RWPE2 (cell line): ENCODE measurements at regions not wholly inside any gene's neighbourhood (a gene's known extent, or its start where the extent isn't known, plus 50 kb on each side); places are given as distances from the start of the nearest gene placed in this dataset.

ENCODE experiments used
- ATAC-seq: fragments of 200-7000 bp; cut with Tn5 transposase; 3 replicates; pipeline ENCODE4 v1.9.1; 2021; ENCODE audit warnings: low read depth
- DNase-seq: peaks from one replicate; pipeline ENCODE4 v3.0.0-alpha.2; 2020; ENCODE audit warnings: low spot score
- H3K27ac ChIP-seq: fragments of 450-650 bp; 2 replicates; pipeline ENCODE4 v1.5.1; 2017; ENCODE audit warnings: mild to moderate bottlenecking; ENCODE audit not compliant: poor library complexity, severe bottlenecking
- H3K27me3 ChIP-seq: fragments of 250-450 bp; sonication (Bioruptor Pico); 2 replicates; pipeline ENCODE4 v1.5.1; 2021; ENCODE audit warnings: mild to moderate bottlenecking, moderate library complexity; ENCODE audit not compliant: insufficient read depth, poor library complexity, severe bottlenecking
- H3K36me3 ChIP-seq: fragments of 250-450 bp; sonication (Bioruptor Pico); 2 replicates; pipeline ENCODE4 v1.5.1; 2020; ENCODE audit warnings: low read depth, mild to moderate bottlenecking, moderate library complexity
- H3K4me1 ChIP-seq: fragments of 250-450 bp; sonication (Bioruptor Pico); 2 replicates; pipeline ENCODE4 v1.5.1; 2021; ENCODE audit warnings: mild to moderate bottlenecking, moderate library complexity; ENCODE audit not compliant: insufficient read depth, poor library complexity, severe bottlenecking
- H3K4me3 ChIP-seq: fragments of 250-450 bp; sonication (Bioruptor Pico); 2 replicates; pipeline ENCODE4 v1.5.1; 2021; ENCODE audit warnings: mild to moderate bottlenecking, moderate library complexity; ENCODE audit not compliant: severe bottlenecking
- H3K9me3 ChIP-seq: fragments of 250-450 bp; sonication (Bioruptor Pico); 2 replicates; pipeline ENCODE4 v1.5.1; 2021; ENCODE audit warnings: mild to moderate bottlenecking, moderate library complexity; ENCODE audit not compliant: severe bottlenecking
- TF ChIP-seq, protein P1 (sequence below): fragments of 450-650 bp; IDR thresholded peaks from one replicate; pipeline ENCODE4 v1.5.1; 2017; ENCODE audit warnings: mild to moderate bottlenecking, moderate library complexity; ENCODE audit not compliant: poor library complexity, severe bottlenecking

DNA sequence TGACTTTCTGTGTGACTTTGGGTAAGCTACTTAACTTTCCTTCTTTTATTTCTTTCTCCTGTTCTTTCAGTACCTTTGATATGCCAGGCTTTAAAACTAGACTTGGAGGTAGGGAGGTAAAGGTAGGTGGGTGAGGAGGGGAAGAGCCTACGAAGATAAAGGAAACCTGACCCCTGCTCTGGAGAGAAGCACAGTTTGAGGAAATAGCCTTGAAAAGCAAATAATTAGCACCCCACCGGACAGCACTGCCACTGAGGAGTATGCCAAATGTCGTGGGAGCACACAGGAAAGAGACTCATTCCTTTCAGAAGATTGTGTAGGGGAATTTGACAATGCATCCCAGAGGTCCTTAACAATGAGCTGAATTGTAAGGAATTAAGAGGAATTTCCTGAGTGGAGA lies 65.2 kb upstream of the SPAG17 start:
- no peak for ATAC-seq
- TF ChIP-seq, protein P1, sequence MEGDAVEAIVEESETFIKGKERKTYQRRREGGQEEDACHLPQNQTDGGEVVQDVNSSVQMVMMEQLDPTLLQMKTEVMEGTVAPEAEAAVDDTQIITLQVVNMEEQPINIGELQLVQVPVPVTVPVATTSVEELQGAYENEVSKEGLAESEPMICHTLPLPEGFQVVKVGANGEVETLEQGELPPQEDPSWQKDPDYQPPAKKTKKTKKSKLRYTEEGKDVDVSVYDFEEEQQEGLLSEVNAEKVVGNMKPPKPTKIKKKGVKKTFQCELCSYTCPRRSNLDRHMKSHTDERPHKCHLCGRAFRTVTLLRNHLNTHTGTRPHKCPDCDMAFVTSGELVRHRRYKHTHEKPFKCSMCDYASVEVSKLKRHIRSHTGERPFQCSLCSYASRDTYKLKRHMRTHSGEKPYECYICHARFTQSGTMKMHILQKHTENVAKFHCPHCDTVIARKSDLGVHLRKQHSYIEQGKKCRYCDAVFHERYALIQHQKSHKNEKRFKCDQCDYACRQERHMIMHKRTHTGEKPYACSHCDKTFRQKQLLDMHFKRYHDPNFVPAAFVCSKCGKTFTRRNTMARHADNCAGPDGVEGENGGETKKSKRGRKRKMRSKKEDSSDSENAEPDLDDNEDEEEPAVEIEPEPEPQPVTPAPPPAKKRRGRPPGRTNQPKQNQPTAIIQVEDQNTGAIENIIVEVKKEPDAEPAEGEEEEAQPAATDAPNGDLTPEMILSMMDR = no peak
- H3K4me3 ChIP-seq = no peak overlapping the region
- no peak for DNase-seq
- no peaks in the 10 kb centered on the region for H3K9me3 ChIP-seq
- H3K4me1 ChIP-seq = no peaks in the 10 kb centered on the region
- no peak overlapping the region for H3K27ac ChIP-seq
- no peaks in the 10 kb centered on the region for H3K27me3 ChIP-seq
- no peaks in the 10 kb centered on the region for H3K36me3 ChIP-seq

DNA sequence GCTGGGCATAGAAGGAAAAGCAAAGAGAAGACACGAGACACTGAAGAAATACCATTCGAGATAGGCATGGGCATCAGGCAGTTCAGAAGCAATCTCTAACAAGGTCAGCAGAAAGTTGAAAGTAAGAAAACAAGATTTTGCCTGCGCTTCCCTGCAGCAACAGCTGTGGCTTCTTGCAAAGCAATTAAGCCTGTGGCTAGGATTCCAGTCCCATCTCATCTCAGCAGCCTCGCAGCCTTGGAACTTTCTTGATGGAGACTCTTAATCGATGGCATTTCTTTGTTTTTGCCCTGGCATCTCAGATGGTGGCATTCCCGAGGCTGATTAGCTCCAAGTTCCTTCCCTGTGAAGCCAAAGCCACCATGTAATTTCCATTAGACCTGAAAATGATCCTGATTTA lies 64.6 kb upstream of the SPAG17 start:
- Histone ChIP-seq H3K9me3 (no peaks in the 10 kb centered on the region), H3K27me3 (no peaks in the 10 kb centered on the region), H3K36me3 (no peaks in the 10 kb centered on the region), H3K27ac (no peak overlapping the region), H3K4me1 (no peaks in the 10 kb centered on the region), H3K4me3 (no peak overlapping the region)
- DNase-seq = no peak
- no peak for ATAC-seq
- TF ChIP-seq, protein P1 = no peak

DNA sequence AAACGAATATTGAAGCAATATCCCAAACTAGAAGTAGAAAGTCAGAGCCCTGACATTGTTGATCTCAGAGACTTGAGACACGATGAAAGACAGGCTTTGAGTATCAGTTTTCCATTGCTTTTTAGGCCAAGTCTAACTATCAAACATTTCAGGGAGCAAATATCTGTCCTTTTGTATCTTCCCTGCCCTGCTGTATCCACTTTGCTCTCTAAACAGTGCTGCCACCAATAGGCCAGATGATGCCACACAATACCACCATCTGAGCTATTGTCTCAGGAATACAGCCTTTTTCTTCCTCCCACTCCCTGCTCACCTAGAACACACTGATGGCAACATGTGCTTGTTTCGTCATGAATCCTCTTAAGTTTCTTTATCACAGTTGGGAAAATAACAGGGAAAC lies 62.6 kb upstream of the SPAG17 start:
- ATAC-seq (peak; percentile 74), DNase-seq (no peak)
- TF ChIP-seq, protein P1 = peak; percentile 54
- H3K9me3 ChIP-seq = no peaks in the 10 kb centered on the region
- H3K36me3 ChIP-seq = no peaks in the 10 kb centered on the region
- H3K27me3 ChIP-seq = no peaks in the 10 kb centered on the region
- H3K4me3 ChIP-seq = no peak overlapping the region
- H3K27ac ChIP-seq = no peak overlapping the region
- H3K4me1 ChIP-seq = no peaks in the 10 kb centered on the region

DNA sequence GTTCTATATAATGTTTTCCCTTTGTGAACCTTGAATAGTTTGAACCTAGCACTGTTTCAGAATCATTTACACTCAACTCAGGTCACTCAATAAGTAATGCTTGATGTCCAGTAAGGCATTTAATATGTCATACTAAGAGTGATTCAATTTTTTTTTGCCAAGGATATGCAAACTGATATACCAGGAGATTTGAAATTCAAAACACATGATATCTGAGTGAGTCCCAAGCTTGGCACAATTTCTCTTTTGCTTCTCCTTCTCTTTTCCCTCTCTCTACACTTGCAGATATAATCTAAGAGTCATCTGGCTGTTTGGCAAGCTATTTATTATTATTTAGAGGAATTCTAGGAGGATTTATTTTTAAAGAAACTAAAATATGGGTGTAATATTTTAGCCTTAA lies 61.6 kb upstream of the SPAG17 start:
- Histone ChIP-seq H3K9me3 (no peaks in the 10 kb centered on the region), H3K4me1 (no peaks in the 10 kb centered on the region), H3K27me3 (no peaks in the 10 kb centered on the region), H3K27ac (no peak overlapping the region), H3K4me3 (no peak overlapping the region), H3K36me3 (no peaks in the 10 kb centered on the region)
- no peak for ATAC-seq
- TF ChIP-seq, protein P1 = no peak
- no peak for DNase-seq

DNA sequence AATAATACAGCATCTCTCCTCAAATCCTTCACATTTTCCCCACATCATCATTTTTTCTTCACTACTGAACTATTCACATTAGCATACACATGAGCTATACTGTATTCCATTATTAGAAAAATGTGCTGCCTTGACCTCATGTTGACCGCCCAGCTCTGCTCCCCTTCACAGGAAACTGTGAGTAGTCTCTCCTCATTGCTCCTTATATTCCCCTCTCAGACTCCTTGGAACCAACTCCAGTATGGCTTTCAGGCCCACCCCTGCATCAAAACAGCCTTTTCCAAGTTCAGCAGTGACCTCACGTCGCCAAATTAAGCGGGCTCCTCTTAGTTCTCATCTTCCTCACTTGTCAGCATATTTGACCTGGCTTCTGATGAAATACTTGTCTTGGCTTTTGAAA lies 59.2 kb upstream of the SPAG17 start:
- ATAC-seq (no peak), DNase-seq (no peak)
- TF ChIP-seq, protein P1 = no peak
- no peak overlapping the region for H3K27ac ChIP-seq
- H3K4me3 ChIP-seq = no peak overlapping the region
- no peaks in the 10 kb centered on the region for H3K36me3 ChIP-seq
- H3K27me3 ChIP-seq = no peaks in the 10 kb centered on the region
- no peaks in the 10 kb centered on the region for H3K4me1 ChIP-seq
- H3K9me3 ChIP-seq = no peaks in the 10 kb centered on the region
